ENCODE measurements at regions not wholly inside any gene's neighbourhood (a gene's known extent, or its start where the extent isn't known, plus 50 kb on each side); places are given as distances from the start of the nearest gene placed in this dataset.

- no peak for TF ChIP-seq CTCF (conservative IDR thresholded peaks at IDR 0.05; ENCODE audit: low read depth in 2 of 2)
- no peak for TF ChIP-seq NANOG (IDR thresholded peaks at IDR 0.05; ENCODE audit: borderline replicate concordance)
- no peak for TF ChIP-seq EZH2 (IDR thresholded peaks at IDR 0.05; ENCODE audit: low read depth, unreplicated experiment)
- no peak for TF ChIP-seq CREB1 (CRISPR knock-in tag; IDR thresholded peaks at IDR 0.05; ENCODE audit: low read depth)
- no peak for TF ChIP-seq REST (IDR thresholded peaks at IDR 0.05; ENCODE audit: unreplicated experiment)
- no peak for TF ChIP-seq POLR2AphosphoS5 (IDR thresholded peaks at IDR 0.05; ENCODE audit: low read depth)
- TF ChIP-seq EZH2phosphoT487 (IDR thresholded peaks at IDR 0.05; ENCODE audit: unreplicated experiment): no peak
- TF ChIP-seq ZNF331 (CRISPR knock-in tag; IDR thresholded peaks at IDR 0.05; ENCODE audit: low read depth): no peak
- TF ChIP-seq STAT1 (IDR thresholded peaks at IDR 0.05; ENCODE audit: unreplicated experiment): no peak
Measured at GRCh38 chr16:59324462-59324861, 590.3 kb upstream of the GOT2 start.
